Cardiac fibroblast (primary cell): ENCODE measurements at regions not wholly inside any gene's neighbourhood (a gene's known extent, or its start where the extent isn't known, plus 50 kb on each side); places are given as distances from the start of the nearest gene placed in this dataset.
"Not testable (repeated sequence)": the region's sequence is repeated elsewhere in the genome, so short reads cannot be mapped to it uniquely, and the experiment has no call there.

Experiments used
- DNase-seq, 2 donors: peaks; one replicate each; pipeline versions ENCODE4 v3.0.0 to v3.0.0-alpha.2; 2010; ENCODE audit warnings: low read depth in 2 of 2
- H3K4me3 ChIP-seq, 2 donors: replicated peaks in 1 of 2; 1 replicate in 1 of 2; 2 replicates in 1 of 2; pipeline ENCODE4 v1.5.1; 2011; ENCODE audit warnings: low read depth in 2 of 2, low read length in 2 of 2, mild to moderate bottlenecking in 2 of 2, moderate library complexity in 1 of 2
- TF ChIP-seq, protein P1 (sequence below): IDR thresholded peaks from one replicate; pipeline ENCODE4 v1.5.1; 2011; ENCODE audit warnings: low read depth, mild to moderate bottlenecking, low read length, inconsistent platforms

DNA sequence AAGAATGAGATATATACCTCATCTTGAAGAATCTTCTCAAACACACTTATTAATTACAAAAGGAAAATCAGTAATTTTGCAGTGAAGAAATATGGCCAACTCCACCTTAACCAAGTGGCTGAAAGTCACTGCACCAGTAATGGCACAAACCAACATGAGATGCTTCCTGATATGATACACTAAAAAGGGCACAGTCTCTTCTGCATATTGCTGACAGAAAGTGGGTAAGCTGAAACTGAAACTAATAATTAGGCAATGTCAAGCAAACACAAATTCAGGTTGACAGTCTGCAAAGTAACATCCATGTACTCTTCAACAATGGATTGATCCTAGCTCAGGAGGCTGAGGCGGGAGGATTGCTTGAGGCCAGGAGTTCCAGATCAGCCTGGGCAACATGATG is 56.1 kb downstream of the ZNF22 start:
- not testable (repeated sequence) for DNase-seq, H3K4me3 ChIP-seq

DNA sequence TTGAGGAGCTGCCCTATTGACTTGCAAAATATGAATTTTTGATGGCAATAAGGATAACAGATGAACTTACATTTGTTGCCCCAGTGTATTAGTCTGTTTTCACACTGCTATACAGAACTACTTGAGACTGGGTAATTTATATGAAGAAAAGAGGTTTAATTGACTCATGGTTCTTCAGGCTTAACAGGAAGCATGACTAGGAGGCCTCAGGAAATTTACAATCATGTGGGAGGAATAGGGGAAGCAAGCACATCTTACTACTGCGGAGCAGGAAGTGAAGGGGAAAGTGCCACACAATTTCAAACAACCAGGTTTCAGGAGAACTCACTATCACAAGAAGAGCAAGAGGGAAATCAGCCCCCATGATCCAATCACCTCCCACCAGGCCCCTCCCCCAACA is 57.9 kb downstream of the ZNF22 start:
- TF ChIP-seq, protein P1, sequence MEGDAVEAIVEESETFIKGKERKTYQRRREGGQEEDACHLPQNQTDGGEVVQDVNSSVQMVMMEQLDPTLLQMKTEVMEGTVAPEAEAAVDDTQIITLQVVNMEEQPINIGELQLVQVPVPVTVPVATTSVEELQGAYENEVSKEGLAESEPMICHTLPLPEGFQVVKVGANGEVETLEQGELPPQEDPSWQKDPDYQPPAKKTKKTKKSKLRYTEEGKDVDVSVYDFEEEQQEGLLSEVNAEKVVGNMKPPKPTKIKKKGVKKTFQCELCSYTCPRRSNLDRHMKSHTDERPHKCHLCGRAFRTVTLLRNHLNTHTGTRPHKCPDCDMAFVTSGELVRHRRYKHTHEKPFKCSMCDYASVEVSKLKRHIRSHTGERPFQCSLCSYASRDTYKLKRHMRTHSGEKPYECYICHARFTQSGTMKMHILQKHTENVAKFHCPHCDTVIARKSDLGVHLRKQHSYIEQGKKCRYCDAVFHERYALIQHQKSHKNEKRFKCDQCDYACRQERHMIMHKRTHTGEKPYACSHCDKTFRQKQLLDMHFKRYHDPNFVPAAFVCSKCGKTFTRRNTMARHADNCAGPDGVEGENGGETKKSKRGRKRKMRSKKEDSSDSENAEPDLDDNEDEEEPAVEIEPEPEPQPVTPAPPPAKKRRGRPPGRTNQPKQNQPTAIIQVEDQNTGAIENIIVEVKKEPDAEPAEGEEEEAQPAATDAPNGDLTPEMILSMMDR = no peak
- DNase-seq = peak; percentile 6 to 69
- no peak overlapping the region for H3K4me3 ChIP-seq

DNA sequence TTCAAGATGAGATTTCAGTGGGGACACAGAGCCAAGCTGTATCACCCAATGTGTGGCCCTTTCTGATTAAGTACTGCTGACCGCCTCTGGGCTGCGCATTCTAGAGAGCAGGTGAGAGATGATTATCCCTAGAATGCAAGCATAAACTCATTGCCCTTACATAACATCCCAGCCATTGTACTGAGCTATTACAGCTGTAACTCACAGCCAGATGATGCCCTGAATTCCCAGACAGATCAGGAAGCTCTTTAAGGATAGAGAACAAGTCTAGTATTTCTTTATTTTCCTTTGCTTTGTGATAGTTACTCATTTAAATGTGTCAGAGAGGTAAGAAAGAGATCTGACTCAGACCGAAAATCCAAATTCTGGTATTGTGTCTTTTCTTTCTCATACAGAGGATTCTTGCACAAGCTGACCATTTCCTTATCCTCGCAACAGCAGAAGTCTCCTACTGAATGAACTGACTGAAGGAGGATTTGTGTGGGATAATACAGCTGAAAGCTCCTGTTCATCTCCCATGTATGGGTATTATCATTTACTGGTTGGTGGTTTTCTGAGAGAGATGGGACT is 58.4 kb downstream of the ZNF22 start:
- TF ChIP-seq, protein P1 = no peak
- peak in 1 of 2 donors; percentile 70 for DNase-seq
- no peak overlapping the region for H3K4me3 ChIP-seq

DNA sequence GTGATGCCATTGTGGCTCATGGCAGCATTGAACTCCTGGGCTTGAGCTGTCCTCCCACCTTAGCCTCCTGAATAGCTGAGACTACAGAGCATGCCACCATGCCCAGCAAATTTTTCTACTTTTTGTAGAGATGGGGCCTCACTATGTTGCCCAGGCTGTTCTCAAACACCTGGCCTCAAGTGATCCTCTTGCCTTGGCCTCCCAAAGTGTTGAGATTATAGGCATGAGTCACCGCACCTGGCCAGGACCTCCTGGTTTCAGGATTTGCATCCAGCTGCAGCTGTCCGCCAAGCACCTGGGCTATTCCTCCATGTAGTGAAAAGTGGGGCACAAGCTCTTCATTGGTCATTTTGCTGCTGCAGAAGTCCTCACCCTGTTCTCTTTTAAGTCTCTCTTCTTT is 58.9 kb downstream of the ZNF22 start:
- DNase-seq = no peak
- TF ChIP-seq, protein P1 = no peak
- no peak overlapping the region for H3K4me3 ChIP-seq

DNA sequence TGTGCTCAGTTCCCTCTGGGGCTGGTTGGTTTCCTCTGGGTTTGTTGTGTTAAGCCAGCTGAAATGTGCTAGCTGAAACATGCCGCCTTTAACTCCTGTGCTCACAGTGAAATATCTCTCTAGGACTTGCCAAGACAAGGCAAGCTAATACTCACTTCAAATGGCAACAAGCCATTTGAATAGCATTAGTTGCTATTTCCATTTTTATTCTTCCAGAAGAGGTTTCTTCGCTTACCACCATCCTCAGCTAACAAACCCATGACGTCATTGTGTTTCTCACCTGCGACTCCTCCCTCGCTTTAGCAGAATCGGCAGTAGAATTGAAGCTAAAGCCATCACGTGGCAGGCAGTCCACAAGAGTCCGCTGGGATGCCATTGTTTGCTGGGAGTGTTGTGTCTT is 61.3 kb downstream of the ZNF22 start:
- H3K4me3 ChIP-seq = no peak overlapping the region
- TF ChIP-seq, protein P1 = no peak
- DNase-seq = peak in 1 of 2 donors; percentile 32

DNA sequence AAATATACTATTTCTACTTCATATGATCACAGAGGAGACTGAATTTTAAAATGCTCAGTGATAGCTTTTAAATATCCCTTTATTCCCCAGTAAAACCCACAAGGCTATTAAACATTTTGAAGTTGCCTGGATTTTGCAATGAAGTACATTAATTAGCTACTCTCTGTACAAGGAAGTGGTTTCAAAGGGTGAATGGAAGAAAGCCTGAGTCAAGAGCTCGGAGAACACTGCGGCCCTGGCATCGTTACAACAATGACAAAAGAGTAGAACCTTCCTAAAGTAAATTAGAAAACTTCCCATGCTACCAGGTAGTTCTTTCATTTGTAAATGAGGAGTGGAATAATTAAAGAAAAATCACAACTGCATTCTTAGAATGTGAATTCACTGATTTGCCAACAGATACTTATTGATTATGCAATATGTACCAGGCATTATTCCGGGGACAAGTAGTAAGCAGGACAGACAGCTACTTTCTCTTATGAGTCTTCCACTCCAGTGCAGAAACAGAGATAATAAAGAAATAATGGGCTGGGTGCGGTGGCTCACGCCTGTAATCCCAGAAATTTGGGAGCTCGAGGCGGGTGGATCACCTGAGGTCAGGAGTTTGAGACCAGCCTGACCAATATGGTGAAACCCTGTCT is 63.0 kb downstream of the ZNF22 start:
- DNase-seq = peak in 1 of 2 donors; percentile 59
- TF ChIP-seq, protein P1 = no peak
- no peak overlapping the region for H3K4me3 ChIP-seq

DNA sequence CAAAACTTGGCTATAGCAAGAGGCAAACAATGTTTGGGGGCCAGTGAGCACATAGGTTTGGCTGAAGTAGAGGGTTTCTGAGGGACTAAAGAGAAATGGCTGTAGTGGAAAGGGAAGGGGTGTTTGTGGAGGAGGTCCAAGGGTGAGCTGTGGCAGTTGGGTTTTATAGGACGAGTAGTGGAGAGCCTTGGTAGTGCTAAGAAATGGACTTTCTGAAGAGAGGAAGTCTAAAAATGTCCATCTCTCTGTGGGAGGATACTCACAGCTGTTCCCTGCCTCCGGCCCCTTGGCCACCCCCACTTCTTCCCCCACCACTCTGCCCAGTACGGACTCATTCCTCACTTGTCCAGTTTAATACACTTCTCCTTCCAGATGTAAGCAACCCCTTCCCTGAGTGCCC is 64.3 kb downstream of the ZNF22 start:
- no peak for DNase-seq
- TF ChIP-seq, protein P1 = no peak
- H3K4me3 ChIP-seq = no peak overlapping the region
